Gastrocnemius medialis (tissue), 4 donors: ENCODE measurements at regions not wholly inside any gene's neighbourhood (a gene's known extent, or its start where the extent isn't known, plus 50 kb on each side); places are given as distances from the start of the nearest gene placed in this dataset.

Source experiments
- ATAC-seq, 2 donors: fragments of 150-250 bp; one replicate each; pipeline ENCODE4 v1.9.1; 2016
- DNase-seq, 2 donors: peaks; one replicate each; pipeline ENCODE4 v3.0.0-alpha.2; 2019
- H3K27ac ChIP-seq, 4 donors: fragments of 200-600 bp; sonication (generic); 1 replicate in 1 of 4; 2 replicates in 3 of 4; pipeline ENCODE4 v1.5.1; 2016 to 2018; ENCODE audit warnings: mild to moderate bottlenecking in 2 of 4, moderate library complexity in 1 of 4
- H3K27me3 ChIP-seq, 3 donors: fragments of 200-600 bp; sonication (generic) in 2 of 3; 1 replicate in 1 of 3; 2 replicates in 2 of 3; pipeline versions ENCODE4 v1.5.1 to v1.6.0; 2016 to 2019; ENCODE audit warnings: mild to moderate bottlenecking in 1 of 3, moderate library complexity in 1 of 3
- H3K36me3 ChIP-seq, 2 donors: fragments of 200-600 bp; sonication (generic) in 1 of 2; one replicate each; pipeline ENCODE4 v1.5.1; 2017 to 2018
- H3K4me1 ChIP-seq, 2 donors: fragments of 200-600 bp; sonication (generic) in 1 of 2; one replicate each; pipeline ENCODE4 v1.5.1; 2016 to 2017; ENCODE audit warnings: mild to moderate bottlenecking in 2 of 2
- H3K4me3 ChIP-seq, 4 donors: fragments of 200-600 bp; sonication (generic) in 3 of 4; 1 replicate in 1 of 4; 2 replicates in 3 of 4; pipeline ENCODE4 v1.5.1; 2016 to 2019; ENCODE audit warnings: mild to moderate bottlenecking in 2 of 4
- H3K9me3 ChIP-seq, 3 donors: fragments of 200-600 bp; sonication (generic) in 2 of 3; 1 replicate in 1 of 3; 2 replicates in 2 of 3; pipeline ENCODE4 v1.5.1; 2016 to 2019
- POLR2A ChIP-seq, 2 donors: fragments of 450-650 bp; IDR thresholded peaks; one replicate each; pipeline ENCODE4 v1.6.1; 2017; ENCODE audit warnings: antibody characterized with exemption in 2 of 2, mild to moderate bottlenecking in 2 of 2, moderate library complexity in 2 of 2
- in situ Hi-C, 4 donors: fragments of 200-750 bp; cut with MboI; loops; one replicate each; pipeline versions ENCODE4 v1.15.0 to v1.8.0; 2017; ENCODE audit warnings: low sequenced_read_pairs in 4 of 4
- intact Hi-C: fragments of 100-400 bp; cut with DNase I; formaldehyde crosslinking; loops from one replicate; pipeline ENCODE4 v1.15.1; 2023; ENCODE audit warnings: low total_unique reads
- TF ChIP-seq, protein P1 (sequence below), 5 experiments: fragments of 450-650 bp in 3 of 5; fragments of 200-600 bp in 2 of 5; sonication (generic) in 2 of 5; IDR thresholded peaks in 4 of 5; conservative IDR thresholded peaks in 1 of 5; 1 replicate in 4 of 5; 2 replicates in 1 of 5; pipeline ENCODE4 v1.5.1; 2016 to 2019; ENCODE audit warnings: antibody characterized with exemption in 5 of 5, mild to moderate bottlenecking in 3 of 5, moderate library complexity in 3 of 5

DNA sequence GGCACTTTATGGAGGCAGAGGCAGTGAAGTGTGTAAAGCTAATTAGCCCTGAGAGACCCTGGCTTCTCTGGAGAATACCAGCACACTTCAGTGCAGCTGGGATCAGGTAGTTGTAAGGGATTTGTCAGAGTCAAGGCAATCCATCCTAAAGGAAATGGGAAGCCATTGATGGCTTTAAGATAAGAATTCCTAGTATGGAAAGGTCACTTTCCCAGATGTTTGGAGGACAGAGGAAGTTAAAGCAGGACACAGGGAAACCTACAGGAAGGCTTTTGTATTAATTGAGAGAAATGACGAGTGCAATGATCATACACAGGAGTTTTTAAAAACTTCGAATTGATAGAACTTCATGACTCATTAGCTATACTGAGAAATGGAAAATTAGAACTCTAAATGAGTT is 254.4 kb downstream of the SLC16A7 start:
- intact Hi-C loops (no loop called here), in situ Hi-C loops (no loop called here)
- DNase-seq (no peak), ATAC-seq (no peak)
- Histone ChIP-seq H3K9me3 (no peaks in the 10 kb centered on the region), H3K27me3 (no peaks in the 10 kb centered on the region), H3K36me3 (no peaks in the 10 kb centered on the region), H3K4me3 (no peak overlapping the region), H3K4me1 (no peaks in the 10 kb centered on the region), H3K27ac (no peak overlapping the region)
- TF ChIP-seq, protein P1, sequence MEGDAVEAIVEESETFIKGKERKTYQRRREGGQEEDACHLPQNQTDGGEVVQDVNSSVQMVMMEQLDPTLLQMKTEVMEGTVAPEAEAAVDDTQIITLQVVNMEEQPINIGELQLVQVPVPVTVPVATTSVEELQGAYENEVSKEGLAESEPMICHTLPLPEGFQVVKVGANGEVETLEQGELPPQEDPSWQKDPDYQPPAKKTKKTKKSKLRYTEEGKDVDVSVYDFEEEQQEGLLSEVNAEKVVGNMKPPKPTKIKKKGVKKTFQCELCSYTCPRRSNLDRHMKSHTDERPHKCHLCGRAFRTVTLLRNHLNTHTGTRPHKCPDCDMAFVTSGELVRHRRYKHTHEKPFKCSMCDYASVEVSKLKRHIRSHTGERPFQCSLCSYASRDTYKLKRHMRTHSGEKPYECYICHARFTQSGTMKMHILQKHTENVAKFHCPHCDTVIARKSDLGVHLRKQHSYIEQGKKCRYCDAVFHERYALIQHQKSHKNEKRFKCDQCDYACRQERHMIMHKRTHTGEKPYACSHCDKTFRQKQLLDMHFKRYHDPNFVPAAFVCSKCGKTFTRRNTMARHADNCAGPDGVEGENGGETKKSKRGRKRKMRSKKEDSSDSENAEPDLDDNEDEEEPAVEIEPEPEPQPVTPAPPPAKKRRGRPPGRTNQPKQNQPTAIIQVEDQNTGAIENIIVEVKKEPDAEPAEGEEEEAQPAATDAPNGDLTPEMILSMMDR (IDR thresholded peaks at IDR 0.05 in 4 of 5, conservative IDR thresholded peaks at IDR 0.05 in 1 of 5), result no peak
- TF ChIP-seq POLR2A (IDR thresholded peaks at IDR 0.05), result no peak

DNA sequence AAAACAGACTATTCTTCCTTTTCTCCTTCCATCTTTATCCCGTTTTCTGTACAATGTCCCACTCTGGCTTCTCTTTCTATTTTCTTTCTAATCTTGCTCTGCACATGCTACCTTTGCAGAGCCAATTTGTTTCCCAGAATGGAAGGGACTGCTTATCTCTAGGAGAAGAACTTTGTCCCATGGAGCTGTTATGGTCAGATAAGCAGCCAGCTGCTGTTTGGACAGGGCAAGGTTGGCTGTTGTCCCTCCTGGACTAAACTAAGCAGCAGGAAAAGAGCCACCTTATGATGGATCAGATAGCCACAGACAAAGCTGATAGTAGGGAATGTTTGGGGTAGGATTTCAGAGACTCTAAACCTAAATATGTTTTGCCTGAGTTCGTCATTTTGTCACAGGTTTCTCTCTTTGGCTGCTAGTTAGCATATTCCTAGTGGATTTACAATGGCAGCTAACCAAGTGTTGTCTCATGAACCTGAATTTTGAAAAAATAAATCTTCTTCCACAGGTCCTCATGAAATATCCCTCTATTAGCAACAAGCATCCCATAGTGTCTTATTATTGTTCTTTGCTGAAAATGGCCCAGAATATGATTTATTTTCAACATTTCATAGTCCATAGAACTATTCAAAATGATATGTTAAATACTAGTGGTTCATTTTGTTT is 262.8 kb downstream of the SLC16A7 start:
- H3K36me3 ChIP-seq, result no peaks in the 10 kb centered on the region
- no peak for ATAC-seq
- no peaks in the 10 kb centered on the region for H3K4me1 ChIP-seq
- in situ Hi-C loops, result no loop called here
- no peak overlapping the region for H3K27ac ChIP-seq
- no peaks in the 10 kb centered on the region for H3K27me3 ChIP-seq
- no peaks in the 10 kb centered on the region for H3K9me3 ChIP-seq
- H3K4me3 ChIP-seq, result no peak overlapping the region
- DNase-seq, result no peak
- intact Hi-C loops, result no loop called here
- TF ChIP-seq, protein P1 (IDR thresholded peaks at IDR 0.05 in 4 of 5, conservative IDR thresholded peaks at IDR 0.05 in 1 of 5), result no peak
- no peak for TF ChIP-seq POLR2A (IDR thresholded peaks at IDR 0.05)

DNA sequence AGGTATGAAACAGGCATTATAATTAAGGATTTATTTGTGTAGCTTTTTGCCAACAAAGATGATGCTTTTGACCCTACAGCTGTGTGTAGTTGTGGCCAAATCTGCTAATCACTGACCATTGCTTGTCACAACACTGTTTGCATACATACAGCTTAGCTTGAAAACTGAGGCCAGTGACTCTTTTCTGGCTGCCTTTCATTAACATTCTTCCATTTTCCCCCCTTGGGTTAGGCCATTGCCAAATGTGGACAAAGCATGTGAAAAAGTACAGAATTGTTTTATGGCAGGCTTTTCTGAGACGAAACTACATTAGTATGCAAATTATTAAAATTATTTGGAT is 263.3 kb downstream of the SLC16A7 start:
- Histone ChIP-seq H3K27me3 (no peaks in the 10 kb centered on the region), H3K36me3 (no peaks in the 10 kb centered on the region), H3K27ac (no peak overlapping the region), H3K4me3 (no peak overlapping the region), H3K9me3 (no peaks in the 10 kb centered on the region), H3K4me1 (no peaks in the 10 kb centered on the region)
- DNase-seq (no peak), ATAC-seq (no peak)
- intact Hi-C loops, result no loop called here
- in situ Hi-C loops, result no loop called here
- no peak for TF ChIP-seq POLR2A (IDR thresholded peaks at IDR 0.05)
- TF ChIP-seq, protein P1 (IDR thresholded peaks at IDR 0.05 in 4 of 5, conservative IDR thresholded peaks at IDR 0.05 in 1 of 5), result no peak

DNA sequence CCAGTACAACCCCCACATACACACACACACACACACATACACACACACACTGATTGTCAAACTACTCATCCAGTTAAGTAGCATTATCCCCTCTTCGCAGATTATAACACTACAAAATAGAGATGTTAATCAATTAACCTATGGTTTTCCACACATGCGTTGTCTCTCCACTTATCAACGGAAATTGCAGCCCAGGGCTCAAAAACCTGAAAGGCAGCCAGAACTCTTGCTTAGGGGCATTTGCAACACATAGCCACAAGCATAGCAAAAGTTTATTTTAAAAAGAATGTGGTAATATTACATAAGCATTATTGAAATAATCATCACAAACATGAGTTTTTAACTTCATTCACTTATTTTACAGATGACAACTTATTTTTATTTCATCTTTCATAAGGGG is 265.8 kb downstream of the SLC16A7 start:
- Histone ChIP-seq H3K4me3 (no peak overlapping the region), H3K36me3 (no peaks in the 10 kb centered on the region), H3K27me3 (no peaks in the 10 kb centered on the region), H3K9me3 (no peaks in the 10 kb centered on the region), H3K4me1 (no peaks in the 10 kb centered on the region), H3K27ac (no peak overlapping the region)
- in situ Hi-C loops, result no loop called here
- ATAC-seq (no peak), DNase-seq (no peak)
- TF ChIP-seq, protein P1 (IDR thresholded peaks at IDR 0.05 in 4 of 5, conservative IDR thresholded peaks at IDR 0.05 in 1 of 5), result no peak
- no peak for TF ChIP-seq POLR2A (IDR thresholded peaks at IDR 0.05)
- intact Hi-C loops, result no loop called here

DNA sequence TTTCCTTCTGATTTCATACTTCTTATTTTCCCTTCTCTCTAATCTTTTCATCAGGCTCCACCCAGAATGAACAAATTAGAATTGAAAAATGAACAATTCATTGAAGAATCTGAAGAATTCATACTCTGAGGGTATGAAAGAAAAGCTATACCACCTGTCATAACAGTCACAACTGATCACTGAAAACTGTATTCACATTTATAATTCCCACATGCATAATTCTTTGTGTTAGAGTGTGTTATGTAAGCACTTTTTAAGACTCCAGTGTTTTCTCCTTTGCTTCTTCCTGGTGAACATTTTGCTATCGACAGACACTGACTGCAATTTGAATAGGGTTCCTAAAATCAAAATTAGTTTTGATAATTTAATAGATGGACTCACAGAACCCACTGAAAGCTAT is 271.2 kb downstream of the SLC16A7 start:
- no peaks in the 10 kb centered on the region for H3K4me1 ChIP-seq
- intact Hi-C loops, result no loop called here

More for the DNA sequence above, 271.2 kb downstream of the SLC16A7 start:
- H3K27me3 ChIP-seq, result no peaks in the 10 kb centered on the region
- H3K9me3 ChIP-seq, result no peaks in the 10 kb centered on the region
- H3K27ac ChIP-seq, result no peak overlapping the region
- in situ Hi-C loops, result no loop called here
- TF ChIP-seq, protein P1 (IDR thresholded peaks at IDR 0.05 in 4 of 5, conservative IDR thresholded peaks at IDR 0.05 in 1 of 5), result no peak
- no peak for TF ChIP-seq POLR2A (IDR thresholded peaks at IDR 0.05)
- H3K4me3 ChIP-seq, result no peak overlapping the region
- ATAC-seq (no peak), DNase-seq (no peak)
- H3K36me3 ChIP-seq, result no peaks in the 10 kb centered on the region
